ENCODE measurements at regions not wholly inside any gene's neighbourhood (a gene's known extent, or its start where the extent isn't known, plus 50 kb on each side); places are given as distances from the start of the nearest gene placed in this dataset.
"Not testable (repeated sequence)": the region's sequence is repeated elsewhere in the genome, so short reads cannot be mapped to it uniquely, and the experiment has no call there.

GRCh38 chr2:59853032-59853431 is 700.4 kb downstream of the BCL11A start:
- DNase-seq = no peak

GRCh38 chr2:59851836-59852475 is 701.5 kb downstream of the BCL11A start:
- DNase-seq = no peak

GRCh38 chr2:59850554-59850953 is 702.9 kb downstream of the BCL11A start:
- DNase-seq = no peak

DNA sequence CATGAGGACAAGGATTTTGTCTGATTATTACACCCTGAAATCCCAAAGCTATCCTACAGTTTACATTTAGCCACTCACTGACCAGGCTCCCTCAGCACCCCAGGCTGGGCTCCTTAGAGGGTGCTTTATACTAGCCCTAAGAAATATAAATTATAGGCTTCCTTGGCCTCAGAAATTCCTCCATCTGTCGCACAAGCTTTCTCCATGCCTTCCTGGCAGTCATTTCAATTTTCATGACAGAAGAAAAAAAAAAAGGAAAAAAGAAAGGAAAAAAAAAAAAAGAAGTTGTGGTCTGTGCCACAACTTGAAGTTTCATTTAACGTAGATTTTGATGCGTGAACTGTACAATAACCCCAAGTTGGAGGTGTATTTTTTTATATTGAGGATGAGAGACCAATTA is 719.5 kb downstream of the BCL11A start:
- no peak for DNase-seq

DNA sequence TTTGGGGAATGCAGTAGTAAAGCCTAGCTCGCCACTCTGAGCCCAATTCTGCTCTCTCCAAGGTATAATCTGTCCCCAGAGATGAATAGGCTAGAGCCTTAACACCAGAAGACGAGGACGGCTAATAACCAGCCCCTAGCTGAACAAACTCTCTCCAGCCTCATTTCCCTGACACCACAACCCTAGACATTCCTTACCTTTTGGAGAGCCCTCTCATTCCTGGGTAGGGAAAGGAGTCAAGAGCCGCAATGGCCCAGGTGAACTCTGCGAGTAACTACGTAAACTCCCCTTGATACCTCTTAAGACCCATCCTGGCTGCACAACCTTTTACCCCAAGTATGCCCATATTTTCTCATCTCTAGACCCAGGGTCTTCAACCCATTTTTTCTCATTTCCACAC is 722.9 kb downstream of the BCL11A start:
- DNase-seq = no peak

GRCh38 chr2:59827677-59828076 is 725.8 kb downstream of the BCL11A start:
- no peak for DNase-seq

GRCh38 chr2:59826177-59826576 is 727.3 kb downstream of the BCL11A start:
- DNase-seq = no peak

GRCh38 chr2:59824314-59824713 is 729.1 kb downstream of the BCL11A start:
- no peak for DNase-seq

GRCh38 chr2:59816075-59816474 is 737.4 kb downstream of the BCL11A start:
- DNase-seq = no peak

GRCh38 chr2:59810283-59810682 is 743.2 kb downstream of the BCL11A start:
- not testable (repeated sequence) for DNase-seq

DNA sequence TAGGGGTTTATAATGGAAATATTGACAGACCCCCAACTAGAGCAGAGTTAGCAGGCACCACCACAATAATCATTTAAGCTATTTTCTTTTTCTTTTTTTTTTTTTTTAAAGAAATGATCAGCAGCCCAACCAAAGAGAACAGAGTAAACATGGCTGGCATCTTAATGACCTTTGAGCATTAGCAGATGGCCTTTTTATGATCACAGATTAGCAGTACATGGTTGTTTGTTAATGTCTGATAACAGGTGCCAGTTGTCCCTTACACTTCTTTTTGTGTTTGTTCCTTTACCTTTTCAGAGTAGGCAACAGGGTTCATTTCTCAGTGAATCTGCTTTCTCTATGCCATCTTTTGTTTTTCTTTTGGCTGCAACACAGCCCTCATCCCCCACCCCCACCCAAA is 747.0 kb downstream of the BCL11A start:
- DNase-seq = no peak

DNA sequence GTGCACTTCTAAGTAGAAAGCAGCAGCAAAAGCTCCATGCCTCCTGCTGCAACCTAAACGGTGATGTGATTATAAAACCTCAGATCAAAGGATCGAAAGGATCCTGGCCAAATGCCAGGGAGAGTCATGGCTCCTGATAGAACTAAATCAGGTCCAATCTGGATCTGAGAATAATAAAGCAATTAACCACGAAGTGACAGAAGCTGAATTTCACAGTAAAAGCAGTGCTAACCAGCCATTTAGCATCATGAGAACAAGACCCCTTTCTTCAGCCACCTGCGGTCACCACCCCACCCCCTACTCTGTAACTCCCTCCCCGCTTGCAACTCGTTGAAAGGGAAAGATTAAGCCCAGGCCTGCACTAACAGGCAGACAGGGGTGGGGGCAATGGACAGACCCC is 748.7 kb downstream of the BCL11A start:
- DNase-seq = no peak

DNA sequence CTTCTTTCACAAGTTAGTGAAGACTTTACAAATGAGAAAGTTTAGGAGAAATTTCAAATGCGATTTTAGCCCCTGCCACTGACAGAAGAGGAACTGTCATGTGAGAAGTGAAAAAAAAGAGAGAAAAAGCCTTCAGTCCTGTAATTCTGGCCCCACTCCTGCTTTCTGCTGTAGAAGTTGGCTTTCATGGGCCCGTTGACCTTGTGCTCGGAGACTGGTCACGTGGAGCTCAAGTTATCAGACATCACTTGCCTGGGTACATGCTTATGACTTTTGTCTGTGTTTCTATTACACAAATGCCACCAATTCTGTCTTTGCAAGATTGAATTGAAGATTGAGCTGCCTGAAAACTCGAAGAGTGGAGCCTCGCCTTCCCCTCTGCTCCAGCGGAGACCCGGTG is 749.9 kb downstream of the BCL11A start:
- DNase-seq = no peak

- no peak for DNase-seq
Observed at GRCh38 chr2:59798687-59799232, 754.7 kb downstream of the BCL11A start.

- no peak for DNase-seq
Observed at GRCh38 chr2:59791004-59791618, 762.3 kb downstream of the BCL11A start.

DNA sequence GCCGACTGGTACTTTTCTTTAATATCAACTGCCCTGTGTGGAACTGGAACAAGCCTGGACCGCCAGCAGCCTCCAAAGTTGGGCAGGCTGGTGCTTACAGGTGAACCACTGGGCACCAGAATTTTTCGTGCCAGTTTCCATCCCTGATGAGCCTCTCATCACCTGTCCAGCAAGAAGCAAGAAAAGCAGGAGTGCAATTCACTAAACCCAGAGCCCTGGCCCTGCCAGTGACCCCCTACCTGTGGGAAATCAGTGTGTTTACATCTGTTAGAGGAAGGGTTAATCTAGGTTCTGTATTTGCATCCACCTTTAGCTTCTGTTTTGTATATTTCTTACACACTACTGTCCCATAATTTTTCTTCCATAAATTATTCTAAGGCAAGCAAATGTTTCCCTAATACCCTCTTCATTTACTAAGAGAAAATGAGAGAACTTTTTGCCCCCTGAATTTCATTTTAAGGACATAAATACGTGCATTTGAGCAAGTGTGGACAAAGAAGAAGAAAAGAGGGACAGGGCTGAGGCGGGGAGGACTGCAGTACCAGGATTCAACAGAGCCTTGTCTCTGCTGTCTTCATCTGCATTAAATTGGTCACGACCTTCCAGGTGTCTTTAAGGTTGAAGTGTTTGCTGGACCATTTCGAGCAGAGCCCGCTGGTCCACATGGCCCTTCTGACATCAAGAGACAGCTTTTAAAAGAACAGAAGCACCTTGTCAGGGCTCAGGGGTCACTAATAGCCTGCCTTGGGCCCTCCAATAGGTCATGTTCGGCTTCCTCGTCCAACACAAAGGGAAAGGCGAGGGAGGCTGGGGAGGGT is 763.1 kb downstream of the BCL11A start:
- no peak for DNase-seq

- no peak for DNase-seq
Observed at GRCh38 chr2:59789523-59789922, 763.9 kb downstream of the BCL11A start.

DNA sequence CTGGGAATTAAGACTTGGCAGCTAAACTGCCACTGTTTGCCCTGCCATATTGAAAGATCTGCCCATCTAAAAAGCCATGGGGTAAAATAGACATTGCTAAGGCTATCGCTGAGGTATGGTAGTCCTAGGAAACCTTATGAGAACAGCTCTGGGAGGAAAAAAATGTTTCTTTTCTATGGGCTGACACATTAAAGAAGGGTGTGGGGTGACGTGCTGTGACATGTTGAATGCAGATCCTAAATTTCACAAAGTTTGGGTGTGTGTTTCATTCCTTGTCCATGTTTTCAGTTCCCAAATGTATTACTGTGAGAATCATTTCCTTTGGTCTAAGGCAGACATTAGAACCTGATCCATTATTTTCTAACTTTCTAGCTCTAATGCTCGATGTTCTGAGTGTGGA is 766.4 kb downstream of the BCL11A start:
- DNase-seq = no peak

- DNase-seq = no peak
Observed at GRCh38 chr2:59786684-59787083, 766.8 kb downstream of the BCL11A start.

DNA sequence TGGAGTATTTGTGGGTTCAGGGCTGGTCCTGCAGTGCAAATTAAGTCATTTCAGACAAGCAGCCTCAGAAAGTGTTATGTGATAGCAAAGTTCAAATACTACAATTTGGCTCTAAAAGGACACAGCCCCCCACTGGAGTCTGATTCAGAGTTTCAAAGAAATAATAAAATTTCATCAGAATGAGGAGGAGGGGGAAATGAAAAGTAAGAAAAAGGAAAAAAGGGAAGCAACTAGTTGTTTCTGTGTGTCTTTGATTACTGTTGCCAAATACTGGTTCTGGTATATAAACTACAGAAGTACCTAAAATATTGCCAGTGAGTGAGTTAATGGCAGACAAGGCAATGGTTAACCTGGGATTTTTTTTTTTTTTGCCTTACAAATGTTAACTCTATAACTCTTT is 773.9 kb downstream of the BCL11A start:
- no peak for DNase-seq

GRCh38 chr2:59777120-59777519 is 776.3 kb downstream of the BCL11A start:
- no peak for DNase-seq

DNA sequence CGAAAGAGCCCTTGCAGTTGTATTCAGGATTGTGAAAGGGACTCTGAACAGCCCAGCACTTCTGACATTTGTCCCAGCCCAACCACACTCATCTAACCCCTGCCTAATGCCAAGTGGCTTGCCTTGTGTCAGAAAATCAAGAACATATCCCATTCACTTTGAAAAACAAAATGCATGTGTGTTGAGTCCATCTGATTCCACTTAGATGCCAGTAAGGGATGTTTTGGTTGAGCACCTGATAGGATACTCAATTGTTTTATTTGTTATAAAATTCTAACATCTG is 776.8 kb downstream of the BCL11A start:
- DNase-seq = no peak

DNA sequence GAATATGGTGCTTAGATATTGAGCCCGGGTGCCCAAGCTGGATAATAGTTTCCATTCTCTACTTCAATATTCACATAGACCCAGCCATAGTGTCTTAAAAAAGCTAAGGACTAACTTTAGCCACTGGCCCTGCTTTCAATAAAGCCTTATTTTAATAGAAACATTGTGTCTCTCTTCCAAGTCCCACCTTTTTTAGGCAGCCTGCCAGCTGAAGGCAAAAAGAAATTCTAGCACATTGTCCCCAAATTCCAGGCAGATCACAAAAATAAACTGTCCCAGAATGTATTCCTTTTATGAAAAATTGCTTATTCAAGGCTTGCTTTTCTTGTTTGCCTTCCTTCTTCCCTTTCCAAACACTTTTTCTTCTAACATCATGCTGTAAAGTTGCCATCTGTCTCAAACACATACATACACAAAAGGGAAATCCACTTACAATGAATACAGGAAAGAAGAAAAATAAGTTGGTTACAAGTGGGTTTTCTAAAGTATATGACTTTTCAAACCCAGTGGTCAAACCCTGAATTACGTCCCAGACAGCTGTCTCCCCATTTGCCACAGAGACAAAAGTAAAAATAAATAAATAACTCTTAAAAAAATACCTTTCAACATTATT is 778.5 kb downstream of the BCL11A start:
- no peak for DNase-seq

DNA sequence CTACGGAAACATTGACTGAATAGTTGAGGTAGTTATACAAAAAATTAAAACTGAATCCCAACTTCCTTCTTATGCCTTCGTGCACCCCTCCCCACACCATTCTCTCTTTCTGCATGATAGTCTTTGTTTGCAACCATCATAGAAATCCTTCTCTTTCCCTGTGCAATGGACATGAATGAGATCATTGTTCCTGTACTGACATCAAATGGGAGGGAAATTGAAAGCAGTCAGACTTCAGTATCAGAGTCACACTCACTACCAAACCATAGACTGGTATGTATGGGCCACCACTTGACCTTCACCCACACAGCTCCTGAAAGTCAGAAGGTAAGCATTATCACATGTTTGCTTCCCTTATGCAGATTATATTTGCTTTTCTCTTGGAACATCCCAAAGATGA is 782.8 kb downstream of the BCL11A start:
- no peak for DNase-seq
